ENCODE measurements at regions not wholly inside any gene's neighbourhood (a gene's known extent, or its start where the extent isn't known, plus 50 kb on each side); places are given as distances from the start of the nearest gene placed in this dataset.
A peak's percentile ranks its signal among the peaks of the same experiment; 100 is the strongest.
"Not testable (repeated sequence)": the region's sequence is repeated elsewhere in the genome, so short reads cannot be mapped to it uniquely, and the experiment has no call there.

DNA sequence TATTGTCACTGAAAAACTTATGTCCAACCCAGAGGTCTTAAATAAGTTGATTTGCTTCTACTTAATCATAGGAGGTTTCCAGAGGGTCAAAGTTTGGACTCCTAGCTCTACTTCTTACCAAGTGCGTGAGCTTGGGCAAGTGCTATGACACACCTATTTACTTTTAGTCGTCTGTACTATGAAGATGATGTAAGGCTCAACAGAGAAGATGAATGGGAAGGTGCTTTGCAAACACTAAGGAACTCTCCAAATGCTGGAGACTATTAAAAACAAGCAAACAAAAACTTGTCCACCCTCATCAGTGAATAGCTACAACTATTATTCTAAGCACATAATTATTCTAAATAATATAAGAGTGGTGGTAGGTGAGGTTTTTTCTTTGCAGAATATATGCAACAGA is 232.3 kb upstream of the USP24 start:
- DNase-seq (ENCODE audit: low read depth): no peak

- no peak for DNase-seq (ENCODE audit: low read depth)
These were observed 231.2 kb upstream of the USP24 start for GRCh38 chr1:55446351-55446750.

- no peak for DNase-seq (ENCODE audit: low read depth)
These were observed 230.3 kb upstream of the USP24 start for GRCh38 chr1:55445416-55445815.

DNA sequence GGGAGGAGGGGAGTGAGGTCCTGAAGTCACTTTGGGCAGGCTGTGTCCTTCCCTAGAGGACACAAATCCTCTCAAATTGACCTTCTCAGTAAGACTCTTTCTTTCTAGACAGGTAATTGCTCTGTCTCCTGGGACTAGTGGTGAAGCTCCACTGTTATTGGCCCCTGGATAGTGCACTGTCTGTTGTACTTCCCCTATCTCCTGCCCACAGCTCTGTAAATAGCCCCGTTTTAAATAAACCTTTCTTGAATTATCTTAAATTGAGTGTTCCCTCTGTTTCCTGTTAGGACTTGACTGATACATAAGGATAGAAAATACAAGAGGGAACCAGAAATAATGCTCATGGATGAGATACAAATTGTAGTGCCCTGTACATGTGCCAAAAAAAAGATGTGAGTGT is 229.5 kb upstream of the USP24 start:
- no peak for DNase-seq (ENCODE audit: low read depth)

DNA sequence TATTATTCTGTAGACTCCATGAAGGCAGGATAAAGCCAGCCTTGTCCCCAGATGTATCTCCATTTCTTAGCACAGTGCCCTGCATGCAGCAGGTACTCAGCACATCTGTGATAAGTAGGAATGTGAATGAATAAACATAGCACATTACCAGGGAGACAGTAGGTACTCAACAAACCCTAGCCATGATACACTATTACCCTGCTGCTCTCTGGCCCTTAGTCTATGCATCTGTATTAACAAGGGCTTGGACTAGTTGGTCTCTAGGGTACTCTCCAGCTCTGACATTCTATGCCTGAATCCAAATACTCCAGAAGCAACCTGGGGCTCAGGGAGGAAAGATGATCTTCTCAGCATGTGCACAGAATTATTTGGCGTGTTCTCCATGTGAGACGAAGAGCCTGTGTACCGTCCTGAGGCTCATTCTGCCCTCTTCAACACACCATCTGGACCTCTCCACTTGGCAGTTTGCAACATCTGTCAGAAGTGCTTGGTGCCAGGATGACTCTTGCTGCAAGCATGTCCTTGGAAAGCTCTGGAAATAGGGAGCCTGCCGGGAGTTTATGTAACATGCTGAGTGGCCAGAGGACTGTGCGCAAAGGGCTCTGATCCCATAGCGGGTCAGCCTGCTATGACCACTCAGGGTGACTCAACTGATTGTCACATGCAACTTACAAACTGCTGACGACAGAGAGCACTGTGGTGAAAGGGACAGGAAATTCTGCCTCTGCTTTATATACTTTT is 228.2 kb upstream of the USP24 start:
- DNase-seq (ENCODE audit: low read depth): peak; percentile 99

DNA sequence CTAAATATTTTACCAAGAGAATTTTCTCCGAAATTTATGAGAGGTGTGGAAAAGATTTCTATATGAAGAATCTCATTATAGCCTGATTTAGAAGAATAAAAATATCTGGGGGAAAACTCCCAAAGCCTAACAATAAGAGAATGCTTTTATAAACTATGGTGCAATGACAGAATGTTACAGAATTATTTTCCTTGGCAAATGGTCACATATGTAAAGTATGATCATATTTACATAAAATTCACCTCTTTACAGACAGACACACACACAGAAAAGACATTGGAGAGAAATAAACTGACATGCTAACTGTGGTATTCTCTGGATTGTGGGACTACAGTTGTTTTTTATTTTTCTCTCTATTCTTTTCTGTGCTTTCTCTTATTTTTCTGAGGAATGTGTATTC is 226.3 kb upstream of the USP24 start:
- DNase-seq (ENCODE audit: low read depth): no peak

DNA sequence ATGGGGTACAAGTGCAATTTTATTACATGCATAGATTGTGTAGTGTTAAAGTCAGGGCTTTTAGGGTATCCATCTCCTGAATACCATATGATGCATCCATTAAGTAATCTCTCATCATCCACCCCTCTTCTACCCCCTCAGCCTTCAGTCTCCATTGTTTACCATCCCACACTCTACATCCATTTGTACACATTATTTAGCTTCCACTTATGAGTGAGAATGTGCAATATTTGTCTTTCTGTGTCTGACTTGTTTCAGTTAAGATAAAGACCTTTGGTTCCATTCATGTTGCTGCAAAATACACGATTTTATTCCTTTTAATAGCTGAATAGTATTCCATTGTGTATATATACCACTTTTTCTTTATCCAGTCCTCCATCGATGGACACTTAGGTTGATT is 222.5 kb upstream of the USP24 start:
- DNase-seq (ENCODE audit: low read depth): no peak

DNA sequence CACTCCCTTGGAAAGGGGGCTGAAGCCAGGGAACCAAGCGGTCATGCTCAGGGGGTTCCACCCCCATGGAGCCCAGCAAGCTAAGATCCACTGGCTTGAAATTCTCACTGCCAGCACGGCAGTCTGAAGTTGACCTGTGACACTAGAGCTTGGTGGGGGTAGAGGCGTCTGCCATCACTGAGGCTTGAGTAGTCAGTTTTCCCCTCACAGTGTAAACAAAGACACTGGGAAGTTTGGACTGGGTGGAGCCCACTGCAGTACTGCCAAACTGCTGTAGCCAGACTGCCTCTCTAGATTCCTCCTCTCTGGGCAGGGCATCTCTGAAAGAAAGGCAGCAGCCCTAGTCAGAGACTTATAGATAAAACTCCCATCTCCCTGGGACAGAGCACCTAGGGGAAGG is 215.6 kb upstream of the USP24 start:
- DNase-seq (ENCODE audit: low read depth): not testable (repeated sequence)

DNA sequence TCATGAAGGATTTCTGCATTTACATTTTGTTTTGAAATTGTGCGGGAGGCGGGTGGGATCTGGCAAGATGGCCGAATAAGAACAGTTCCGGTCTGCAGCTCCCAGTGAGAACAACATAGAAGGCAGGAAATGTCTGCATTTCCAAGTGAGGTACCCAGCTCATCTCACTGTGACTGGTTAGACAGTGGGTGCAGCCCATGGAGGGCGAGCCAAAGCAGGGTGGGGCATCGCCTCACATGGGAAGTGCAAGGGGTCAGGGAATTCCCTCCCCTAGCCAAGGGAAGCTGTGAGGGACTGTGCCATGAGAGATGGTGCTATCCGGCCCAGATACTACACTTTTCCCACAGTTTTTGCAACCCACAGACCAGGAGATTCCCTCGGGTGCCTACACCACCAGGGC is 215.0 kb upstream of the USP24 start:
- DNase-seq (ENCODE audit: low read depth): not testable (repeated sequence)

GRCh38 chr1:55428944-55429931 is 214.1 kb upstream of the USP24 start:
- peak; percentile 100 for DNase-seq (ENCODE audit: low read depth)

DNA sequence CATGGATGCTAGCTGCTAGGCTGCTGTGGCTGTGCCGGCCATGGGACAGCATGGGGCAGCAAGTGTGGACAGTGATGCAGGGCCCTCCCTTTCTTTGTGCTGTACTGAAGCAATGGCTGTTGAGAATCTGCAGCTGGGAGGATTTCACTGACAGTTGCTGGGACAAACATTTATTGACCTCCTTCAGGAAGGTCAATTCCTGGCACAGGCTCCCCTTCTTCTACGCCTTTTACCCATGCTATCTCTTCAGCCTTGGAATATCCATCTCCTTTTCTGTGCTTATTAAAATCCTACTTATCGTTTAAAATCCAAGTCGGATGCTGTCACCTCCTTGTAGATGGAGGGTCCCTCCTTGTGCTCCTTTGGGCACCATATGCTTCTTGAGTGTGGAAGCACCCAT is 213.1 kb upstream of the USP24 start:
- no peak for DNase-seq (ENCODE audit: low read depth)

DNA sequence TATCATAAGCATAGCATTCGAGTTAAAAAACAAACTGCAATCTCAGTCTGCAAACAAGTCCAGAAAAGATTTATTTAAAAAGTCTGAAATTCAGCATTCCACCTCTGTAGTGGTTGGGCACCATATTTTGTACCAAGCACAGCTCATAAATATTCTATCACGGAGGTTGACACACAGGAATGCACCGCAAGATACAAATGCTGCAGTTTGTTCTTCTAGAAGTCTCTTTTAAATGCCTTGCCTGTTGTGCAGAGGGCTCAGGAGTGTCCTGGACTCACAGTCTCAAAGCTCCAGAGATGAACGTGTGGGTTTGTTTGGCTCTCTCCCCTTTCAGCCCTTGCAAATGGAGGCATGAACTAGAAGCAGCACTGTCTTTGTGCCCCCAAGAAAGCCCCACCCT is 212.4 kb upstream of the USP24 start:
- no peak for DNase-seq (ENCODE audit: low read depth)

GRCh38 chr1:55426619-55427018 is 211.5 kb upstream of the USP24 start:
- no peak for DNase-seq (ENCODE audit: low read depth)

- DNase-seq (ENCODE audit: low read depth): no peak
These were observed 211.0 kb upstream of the USP24 start for GRCh38 chr1:55426156-55426555.

DNA sequence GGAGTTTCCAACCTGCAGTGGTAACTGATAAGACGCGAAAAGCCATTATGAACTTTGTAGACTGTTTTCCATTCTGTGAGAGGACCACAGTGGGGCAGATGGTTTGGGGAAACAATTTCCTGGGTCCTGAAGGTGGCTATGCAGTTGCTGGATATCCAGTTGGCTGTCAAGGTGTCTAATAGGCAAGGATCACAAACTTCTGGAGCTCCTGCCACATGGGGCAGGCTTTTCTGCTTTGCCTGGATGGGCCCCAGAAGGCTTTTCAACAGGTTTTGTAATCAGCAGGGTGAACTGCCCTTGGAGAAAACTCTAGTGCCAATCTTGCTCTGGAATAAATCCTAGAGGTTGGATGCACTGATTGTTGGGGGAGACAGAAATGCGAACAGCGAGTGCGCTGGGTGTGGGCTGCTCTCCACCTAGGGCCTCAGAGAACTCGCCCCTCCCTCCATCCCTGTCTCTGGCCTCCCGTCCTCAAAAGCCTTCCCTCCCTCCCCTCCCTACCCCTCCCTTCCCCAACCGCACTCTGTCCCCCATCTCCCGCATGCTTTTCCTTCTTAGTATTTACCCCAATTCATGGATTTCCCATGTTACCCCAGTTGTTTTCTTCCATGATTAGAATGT is 210.3 kb upstream of the USP24 start:
- DNase-seq (ENCODE audit: low read depth): no peak

- DNase-seq (ENCODE audit: low read depth): no peak
These were observed 208.2 kb upstream of the USP24 start for GRCh38 chr1:55423376-55423775.

- no peak for DNase-seq (ENCODE audit: low read depth)
These were observed 206.0 kb upstream of the USP24 start for GRCh38 chr1:55420929-55421716.

DNA sequence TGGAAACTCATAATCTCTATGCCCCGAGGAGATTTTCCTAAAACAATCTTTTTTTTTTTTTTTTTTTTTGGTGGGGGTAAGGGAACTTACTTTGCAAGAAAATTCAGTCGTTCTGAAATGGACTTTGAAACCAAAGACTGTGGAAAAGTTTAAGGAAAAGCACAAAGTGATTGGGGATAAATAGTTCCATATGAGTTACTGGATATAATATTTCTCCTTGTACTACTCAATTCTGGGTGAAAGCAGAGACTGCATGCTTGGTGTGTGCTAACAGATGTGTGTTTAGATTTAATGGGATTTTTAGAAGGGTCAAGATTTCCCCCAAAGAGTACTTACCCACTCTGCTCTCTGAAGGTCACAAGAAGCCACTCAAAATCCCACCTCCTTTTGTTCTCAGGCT is 204.9 kb upstream of the USP24 start:
- no peak for DNase-seq (ENCODE audit: low read depth)

DNA sequence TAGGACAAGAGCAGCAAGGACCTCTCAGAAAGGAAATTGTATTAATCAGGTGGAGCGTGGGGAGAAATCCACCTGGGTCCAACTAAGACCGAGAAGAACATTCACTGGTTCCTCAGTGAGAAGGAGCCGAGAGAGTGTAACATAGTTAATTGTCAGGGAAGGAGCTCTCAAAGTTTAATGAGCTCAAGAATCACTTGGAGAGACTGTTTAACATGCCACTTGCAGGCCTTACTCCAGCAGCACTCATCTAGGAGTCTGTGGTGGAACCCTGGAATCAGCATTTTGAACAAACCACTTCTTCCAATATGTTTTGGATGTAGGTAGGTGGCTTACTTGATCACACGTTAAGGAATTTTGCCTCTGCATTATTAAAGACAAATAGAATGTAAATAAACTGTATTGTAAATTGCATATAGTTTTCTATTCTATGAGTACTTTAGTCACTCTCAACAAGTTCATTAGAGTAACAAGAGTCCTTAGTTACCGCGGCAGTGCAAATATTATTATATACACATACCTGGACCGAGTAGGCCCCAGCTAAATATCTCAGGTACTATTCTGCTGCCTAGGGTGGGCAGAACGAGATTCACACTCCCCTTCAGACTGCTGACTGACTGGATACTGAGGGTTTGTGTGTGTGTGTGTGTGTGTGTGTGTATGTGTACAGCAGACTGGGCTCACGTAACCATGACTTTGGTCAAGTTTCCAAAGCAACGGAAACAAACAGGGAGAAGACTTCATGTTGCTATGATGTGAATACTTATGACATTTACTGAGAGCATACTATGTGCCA is 203.2 kb upstream of the USP24 start:
- DNase-seq (ENCODE audit: low read depth): no peak

DNA sequence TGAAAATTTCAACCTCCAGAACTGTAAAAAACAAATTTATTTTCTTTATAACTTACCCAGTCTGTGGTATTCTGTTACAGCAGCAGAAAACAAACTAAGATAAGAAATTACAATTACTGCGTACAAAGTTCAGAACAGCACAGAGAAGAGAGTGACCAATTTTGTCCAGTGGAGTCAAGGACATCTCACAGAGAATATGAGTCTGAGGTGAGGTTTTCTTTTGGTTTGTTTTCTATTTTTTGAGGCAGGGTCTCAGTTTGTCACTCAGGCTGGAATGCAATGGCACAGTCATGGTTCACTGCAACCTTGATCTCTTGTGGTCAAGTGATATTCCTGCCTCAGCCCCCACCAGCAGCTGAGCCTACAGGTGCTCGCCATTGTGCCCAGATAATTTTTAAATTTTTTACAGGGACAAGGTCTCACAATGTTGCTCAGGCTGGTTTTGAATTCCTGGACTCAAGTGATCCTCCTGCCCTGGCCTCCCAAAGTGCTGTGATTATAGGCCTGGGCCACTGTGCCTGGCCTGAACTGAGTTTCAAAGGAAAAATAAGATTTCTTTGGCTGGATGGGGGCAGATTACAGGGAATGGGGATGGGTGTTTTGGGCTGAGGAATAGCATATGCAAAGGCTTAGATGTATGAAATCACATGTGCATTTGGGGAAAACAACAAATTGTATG is 201.1 kb upstream of the USP24 start:
- DNase-seq (ENCODE audit: low read depth): no peak

- DNase-seq (ENCODE audit: low read depth): no peak
These were observed 198.1 kb upstream of the USP24 start for GRCh38 chr1:55413286-55413685.
